NOMO-1 treated with DMSO at 0.1 percent for 48 hours (cell line): ENCODE measurements at regions not wholly inside any gene's neighbourhood (a gene's known extent, or its start where the extent isn't known, plus 50 kb on each side); places are given as distances from the start of the nearest gene placed in this dataset.

ENCODE experiments used
- DNase-seq: peaks from one replicate; lab custom pipeline; 2025; ENCODE audit not compliant: unreplicated experiment; lab: John Stamatoyannopoulos, UW

- DNase-seq = no peak
Measured at GRCh38 chr1:17930635-17931034, 175.5 kb downstream of the ACTL8 start.

GRCh38 chr1:17932164-17932563, 175.4 kb upstream of the IGSF21 start:
- DNase-seq = no peak

- DNase-seq = no peak
Measured at GRCh38 chr1:17933501-17933900, 174.1 kb upstream of the IGSF21 start.

- DNase-seq = no peak
Measured at GRCh38 chr1:17933971-17934370, 173.6 kb upstream of the IGSF21 start.

- DNase-seq = no peak
Measured at GRCh38 chr1:17935230-17935629, 172.4 kb upstream of the IGSF21 start.

DNA sequence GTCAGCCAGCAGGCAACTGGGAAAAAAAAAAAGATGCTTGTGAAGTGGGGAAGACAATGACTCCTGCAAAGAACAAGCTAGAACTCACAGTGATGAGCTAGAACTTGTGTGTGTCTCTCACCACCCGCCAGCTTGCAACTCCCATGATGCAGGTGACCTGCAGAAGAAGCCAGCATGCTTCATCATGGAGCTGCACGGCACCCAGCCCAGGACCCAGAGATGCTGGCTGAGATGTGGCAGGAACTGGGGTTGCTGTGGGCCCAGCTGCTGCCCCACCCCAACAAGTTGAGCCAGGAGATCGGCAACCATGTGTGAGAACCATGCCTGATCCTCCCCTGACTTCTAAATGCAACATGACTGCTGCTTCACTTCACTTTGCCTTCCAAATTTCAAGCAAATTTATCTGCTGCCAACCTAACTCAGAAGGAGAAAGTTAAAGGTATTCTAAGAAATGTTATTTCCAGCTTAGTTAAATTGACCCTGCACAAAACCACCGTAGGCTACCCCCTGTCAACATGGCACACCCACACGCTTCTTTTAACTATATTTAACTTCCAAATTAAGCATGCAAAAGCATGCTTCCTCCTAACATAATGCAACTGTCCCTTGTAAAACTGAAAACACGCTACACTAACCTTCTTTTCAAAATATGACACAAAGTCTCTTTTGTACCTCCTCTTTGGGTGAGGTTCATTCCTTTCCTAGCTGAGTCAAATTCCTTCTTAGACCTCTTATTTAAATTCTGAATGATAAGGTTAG, 166.0 kb upstream of the IGSF21 start:
- no peak for DNase-seq

DNA sequence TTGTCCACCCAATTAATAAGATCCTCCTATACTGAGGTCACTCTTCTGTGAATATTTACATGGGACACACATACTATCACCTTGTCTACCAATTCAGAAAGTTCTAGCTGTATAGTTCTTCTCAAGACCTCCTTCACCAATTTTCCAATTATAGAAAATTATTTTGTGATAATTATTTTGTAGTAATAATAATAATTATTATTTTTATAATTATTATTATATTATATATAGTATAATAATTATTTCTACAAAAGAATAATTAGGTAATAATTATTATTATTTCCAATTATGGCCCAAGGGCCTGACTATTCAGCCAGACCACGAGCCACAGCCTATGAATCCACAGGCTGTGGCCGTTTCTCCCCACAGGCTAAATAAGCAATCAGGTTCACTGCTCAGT, 164.1 kb upstream of the IGSF21 start:
- no peak for DNase-seq

- DNase-seq = no peak
Measured at GRCh38 chr1:17944646-17945045, 163.0 kb upstream of the IGSF21 start.

- DNase-seq = no peak
Measured at GRCh38 chr1:17946434-17946833, 161.2 kb upstream of the IGSF21 start.

GRCh38 chr1:17948594-17948993, 159.0 kb upstream of the IGSF21 start:
- DNase-seq = no peak

DNA sequence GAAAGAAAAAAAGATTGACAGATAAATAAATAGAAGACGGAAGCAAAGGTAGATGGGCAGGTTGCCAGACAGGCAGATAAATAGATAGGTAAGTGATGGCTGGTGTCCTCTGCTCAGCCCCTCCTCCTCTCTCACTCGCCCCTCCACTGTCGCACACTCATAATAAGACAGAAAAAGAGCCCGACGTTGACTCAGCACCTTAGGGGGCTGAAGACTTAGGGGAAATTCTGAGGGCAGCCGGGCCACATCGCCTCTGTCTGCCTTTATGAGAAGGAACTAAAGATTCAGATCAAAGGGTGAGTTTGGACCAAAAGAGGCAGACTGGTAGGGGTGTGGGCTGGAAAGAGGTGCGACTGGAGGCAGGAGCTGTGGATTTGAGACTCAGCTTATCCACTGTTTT, 158.1 kb upstream of the IGSF21 start:
- DNase-seq = no peak

- DNase-seq = no peak
Measured at GRCh38 chr1:17950728-17951127, 156.9 kb upstream of the IGSF21 start.

- DNase-seq = no peak
Measured at GRCh38 chr1:17952506-17952905, 155.1 kb upstream of the IGSF21 start.

DNA sequence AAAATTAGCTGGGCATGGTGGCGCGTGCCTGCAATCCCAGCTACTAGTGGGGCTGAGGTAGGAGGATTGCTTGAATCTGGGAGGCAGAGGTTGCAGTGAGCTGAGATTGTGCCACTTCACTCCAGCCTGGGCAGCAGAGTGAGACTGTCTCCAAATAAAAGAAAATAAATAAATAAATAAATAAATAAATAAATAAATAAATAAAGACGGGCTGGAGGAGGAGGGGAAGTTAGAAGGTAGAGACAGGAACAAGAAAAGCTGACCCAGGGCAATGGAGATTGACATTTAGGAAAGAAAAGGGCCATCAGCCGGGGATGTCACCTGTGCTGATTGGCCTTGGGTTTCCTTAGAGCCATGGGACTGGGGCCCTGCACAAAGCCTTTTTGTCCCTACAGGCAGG, 153.7 kb upstream of the IGSF21 start:
- DNase-seq = no peak

GRCh38 chr1:17955302-17956285, 152.0 kb upstream of the IGSF21 start:
- DNase-seq = no peak

DNA sequence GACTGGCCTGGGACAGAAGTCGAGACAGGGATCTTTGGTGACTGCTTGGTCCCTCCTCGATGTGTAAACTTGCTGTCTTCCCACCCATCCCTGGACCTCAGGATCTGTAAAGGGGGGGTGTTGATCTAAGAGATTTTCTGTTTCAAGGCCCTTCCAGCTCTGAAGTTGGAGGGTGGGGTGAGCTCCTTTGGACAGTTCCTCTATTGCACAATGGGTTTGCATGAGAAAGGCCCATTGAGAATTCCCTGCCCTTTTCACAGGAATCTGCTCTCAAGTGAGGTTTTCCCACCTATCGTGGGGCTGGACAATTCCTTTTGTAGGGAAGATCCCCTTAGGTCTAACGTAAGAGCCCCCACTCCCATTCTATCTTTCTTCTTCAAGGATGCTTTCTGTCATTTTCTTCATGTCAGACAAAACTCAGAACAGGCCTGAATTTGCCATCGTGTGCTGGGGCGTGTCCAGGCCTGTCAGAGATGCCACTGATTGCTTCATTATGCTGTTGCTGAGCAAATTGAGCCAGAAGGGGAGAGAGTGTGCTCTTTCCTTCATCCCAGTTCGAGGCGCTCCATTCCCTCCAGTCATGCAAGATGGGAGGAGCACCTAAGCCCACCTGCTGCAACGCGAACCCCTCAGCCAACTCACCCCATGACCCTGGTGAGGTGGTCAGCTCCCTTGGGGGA, 149.9 kb upstream of the IGSF21 start:
- no peak for DNase-seq

DNA sequence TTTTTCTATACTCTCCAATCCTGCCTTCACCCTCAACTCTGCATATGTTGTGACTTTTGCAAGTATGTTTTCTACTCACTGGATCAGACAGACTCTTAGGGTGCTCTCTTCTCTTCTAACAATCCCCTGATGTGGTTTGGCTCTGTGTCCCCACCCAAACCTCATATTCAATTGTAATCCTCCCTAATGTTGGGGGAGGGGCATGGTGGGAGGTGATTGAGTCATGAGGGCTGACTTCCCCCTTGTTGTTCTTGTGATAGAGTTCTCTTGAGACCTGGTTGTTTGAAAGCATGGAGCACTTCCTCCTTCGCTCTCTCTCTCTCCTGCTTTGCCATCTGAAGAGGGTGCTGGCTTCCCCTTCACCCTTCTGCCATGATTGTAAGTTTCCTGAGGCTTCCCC, 148.9 kb upstream of the IGSF21 start:
- DNase-seq = peak; percentile 22

- DNase-seq = no peak
Measured at GRCh38 chr1:17963513-17963912, 144.1 kb upstream of the IGSF21 start.

GRCh38 chr1:17965515-17966100, 142.0 kb upstream of the IGSF21 start:
- no peak for DNase-seq

- DNase-seq = no peak
Measured at GRCh38 chr1:17966341-17966740, 141.3 kb upstream of the IGSF21 start.

DNA sequence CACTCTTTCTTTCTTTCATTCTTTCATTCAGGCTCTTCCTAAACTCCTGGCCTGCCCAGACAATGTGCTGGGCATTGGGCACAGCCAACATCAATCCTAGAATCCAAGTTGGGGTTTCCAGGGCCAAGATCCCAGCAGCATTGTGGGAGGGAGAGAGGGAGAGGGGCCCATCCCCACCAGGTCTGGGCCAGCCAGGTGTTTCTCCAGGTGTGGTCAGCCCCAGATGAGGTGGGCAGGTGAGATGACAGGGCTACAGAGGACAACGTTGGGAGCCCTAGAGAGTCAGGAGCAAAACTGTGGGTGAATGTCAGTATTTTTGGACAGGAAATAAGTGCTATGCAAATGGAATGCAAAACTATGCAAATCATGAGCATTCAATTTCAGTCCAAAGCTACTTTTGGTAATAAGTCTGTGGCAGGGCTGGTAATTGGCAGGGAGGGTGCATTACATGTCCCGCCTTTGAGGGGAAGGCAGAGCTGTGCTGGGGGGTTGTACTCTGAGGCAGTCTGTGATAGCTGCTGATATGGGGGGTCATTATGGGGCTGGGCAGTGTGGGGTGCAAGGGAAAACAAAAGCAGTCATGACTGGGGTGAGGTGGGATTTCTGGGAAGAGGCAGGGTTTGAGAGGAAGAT, 139.9 kb upstream of the IGSF21 start:
- DNase-seq = no peak
